ENCODE measurements at regions not wholly inside any gene's neighbourhood (a gene's known extent, or its start where the extent isn't known, plus 50 kb on each side); places are given as distances from the start of the nearest gene placed in this dataset.
"Not testable (repeated sequence)": the region's sequence is repeated elsewhere in the genome, so short reads cannot be mapped to it uniquely, and the experiment has no call there.

- H3K9me3 Mint-ChIP-seq: peaks cover 23% of the 10 kb centered on the region
- ATAC-seq (no peak), DNase-seq (no peak)
- H3K27me3 Mint-ChIP-seq (ENCODE audit: low read depth): no peaks in the 10 kb centered on the region
- no peak overlapping the region for H3K4me3 Mint-ChIP-seq
- H3K36me3 Mint-ChIP-seq (ENCODE audit: insufficient read depth): no peaks in the 10 kb centered on the region
- no peaks in the 10 kb centered on the region for H3K4me1 Mint-ChIP-seq (ENCODE audit: low read depth)
Observed at GRCh38 chr5:30539004-30539634, 654.4 kb upstream of the CDH6 start.

- H3K4me3 Mint-ChIP-seq: no peak overlapping the region
Observed at GRCh38 chr5:30525353-30525752, 668.1 kb upstream of the CDH6 start.

GRCh38 chr5:30524428-30524827 is 669.1 kb upstream of the CDH6 start:
- ATAC-seq: no peak

More at GRCh38 chr5:30525353-30525752, 668.1 kb upstream of the CDH6 start:
- peaks cover 14% of the 10 kb centered on the region for H3K9me3 Mint-ChIP-seq
- no peak for DNase-seq
- H3K36me3 Mint-ChIP-seq (ENCODE audit: insufficient read depth): no peaks in the 10 kb centered on the region
- H3K27me3 Mint-ChIP-seq (ENCODE audit: low read depth): no peaks in the 10 kb centered on the region
- ATAC-seq: no peak
- H3K4me1 Mint-ChIP-seq (ENCODE audit: low read depth): no peaks in the 10 kb centered on the region

GRCh38 chr5:30523061-30523460 is 670.4 kb upstream of the CDH6 start:
- Mint-ChIP-seq H3K27me3 (ENCODE audit: low read depth) (no peaks in the 10 kb centered on the region), H3K4me1 (ENCODE audit: low read depth) (no peaks in the 10 kb centered on the region), H3K9me3 (peaks cover 9% of the 10 kb centered on the region), H3K36me3 (ENCODE audit: insufficient read depth) (no peaks in the 10 kb centered on the region), H3K4me3 (no peak overlapping the region)
- no peak for ATAC-seq
- DNase-seq: no peak

More at GRCh38 chr5:30524428-30524827, 669.1 kb upstream of the CDH6 start:
- Mint-ChIP-seq H3K4me3 (no peak overlapping the region), H3K4me1 (ENCODE audit: low read depth) (no peaks in the 10 kb centered on the region), H3K27me3 (ENCODE audit: low read depth) (no peaks in the 10 kb centered on the region), H3K9me3 (peaks cover 12% of the 10 kb centered on the region), H3K36me3 (ENCODE audit: insufficient read depth) (no peaks in the 10 kb centered on the region)
- no peak for DNase-seq

- Mint-ChIP-seq H3K4me3 (no peak overlapping the region), H3K27me3 (ENCODE audit: low read depth) (no peaks in the 10 kb centered on the region), H3K9me3 (peaks cover 13% of the 10 kb centered on the region), H3K4me1 (ENCODE audit: low read depth) (no peaks in the 10 kb centered on the region), H3K36me3 (ENCODE audit: insufficient read depth) (no peaks in the 10 kb centered on the region)
- ATAC-seq: no peak
- DNase-seq: no peak
Observed at GRCh38 chr5:30505014-30505886, 688.2 kb upstream of the CDH6 start.

- H3K36me3 Mint-ChIP-seq (ENCODE audit: insufficient read depth): no peaks in the 10 kb centered on the region
- H3K27me3 Mint-ChIP-seq (ENCODE audit: low read depth): no peaks in the 10 kb centered on the region
- no peaks in the 10 kb centered on the region for H3K4me1 Mint-ChIP-seq (ENCODE audit: low read depth)
- DNase-seq (no peak), ATAC-seq (no peak)
- H3K4me3 Mint-ChIP-seq: no peak overlapping the region
- peaks cover 13% of the 10 kb centered on the region for H3K9me3 Mint-ChIP-seq
Observed at GRCh38 chr5:30502277-30502676, 691.2 kb upstream of the CDH6 start.

- no peak overlapping the region for H3K4me3 Mint-ChIP-seq
- H3K4me1 Mint-ChIP-seq (ENCODE audit: low read depth): no peaks in the 10 kb centered on the region
- no peaks in the 10 kb centered on the region for H3K27me3 Mint-ChIP-seq (ENCODE audit: low read depth)
- no peak for DNase-seq
- peaks cover 13% of the 10 kb centered on the region for H3K9me3 Mint-ChIP-seq
- H3K36me3 Mint-ChIP-seq (ENCODE audit: insufficient read depth): no peaks in the 10 kb centered on the region
- ATAC-seq: no peak
Observed at GRCh38 chr5:30501065-30501464, 692.4 kb upstream of the CDH6 start.

GRCh38 chr5:30500513-30500912 is 693.0 kb upstream of the CDH6 start:
- no peak overlapping the region for H3K4me3 Mint-ChIP-seq
- ATAC-seq: no peak
- DNase-seq: no peak
- peaks cover 13% of the 10 kb centered on the region for H3K9me3 Mint-ChIP-seq
- no peaks in the 10 kb centered on the region for H3K27me3 Mint-ChIP-seq (ENCODE audit: low read depth)
- H3K4me1 Mint-ChIP-seq (ENCODE audit: low read depth): no peaks in the 10 kb centered on the region
- no peaks in the 10 kb centered on the region for H3K36me3 Mint-ChIP-seq (ENCODE audit: insufficient read depth)

GRCh38 chr5:30499402-30499801 is 694.1 kb upstream of the CDH6 start:
- H3K4me3 Mint-ChIP-seq: no peak overlapping the region
- H3K4me1 Mint-ChIP-seq (ENCODE audit: low read depth): no peaks in the 10 kb centered on the region
- no peaks in the 10 kb centered on the region for H3K27me3 Mint-ChIP-seq (ENCODE audit: low read depth)
- no peaks in the 10 kb centered on the region for H3K36me3 Mint-ChIP-seq (ENCODE audit: insufficient read depth)
- no peak for ATAC-seq
- DNase-seq: no peak
- peaks cover 13% of the 10 kb centered on the region for H3K9me3 Mint-ChIP-seq

GRCh38 chr5:30498972-30499371 is 694.5 kb upstream of the CDH6 start:
- DNase-seq: no peak
- H3K36me3 Mint-ChIP-seq (ENCODE audit: insufficient read depth): no peaks in the 10 kb centered on the region
- H3K9me3 Mint-ChIP-seq: peaks cover 13% of the 10 kb centered on the region
- H3K27me3 Mint-ChIP-seq (ENCODE audit: low read depth): no peaks in the 10 kb centered on the region
- no peaks in the 10 kb centered on the region for H3K4me1 Mint-ChIP-seq (ENCODE audit: low read depth)
- no peak overlapping the region for H3K4me3 Mint-ChIP-seq
- ATAC-seq: no peak

- peaks cover 13% of the 10 kb centered on the region for H3K9me3 Mint-ChIP-seq
Observed at GRCh38 chr5:30498509-30498908, 695.0 kb upstream of the CDH6 start.

GRCh38 chr5:30494113-30494512 is 699.4 kb upstream of the CDH6 start:
- not testable (repeated sequence) for H3K36me3 Mint-ChIP-seq (ENCODE audit: insufficient read depth); DNase-seq; H3K4me1 Mint-ChIP-seq (ENCODE audit: low read depth); H3K9me3 Mint-ChIP-seq; H3K4me3 Mint-ChIP-seq; H3K27me3 Mint-ChIP-seq (ENCODE audit: low read depth); ATAC-seq

More at GRCh38 chr5:30498509-30498908, 695.0 kb upstream of the CDH6 start:
- H3K36me3 Mint-ChIP-seq (ENCODE audit: insufficient read depth); H3K4me1 Mint-ChIP-seq (ENCODE audit: low read depth); H3K4me3 Mint-ChIP-seq; ATAC-seq; H3K27me3 Mint-ChIP-seq (ENCODE audit: low read depth); DNase-seq: not testable (repeated sequence)

GRCh38 chr5:30479104-30479503 is 714.4 kb upstream of the CDH6 start:
- no peaks in the 10 kb centered on the region for H3K36me3 Mint-ChIP-seq (ENCODE audit: insufficient read depth)
- peaks cover 23% of the 10 kb centered on the region for H3K9me3 Mint-ChIP-seq
- no peak overlapping the region for H3K4me3 Mint-ChIP-seq
- DNase-seq (no peak), ATAC-seq (no peak)
- no peaks in the 10 kb centered on the region for H3K27me3 Mint-ChIP-seq (ENCODE audit: low read depth)
- no peaks in the 10 kb centered on the region for H3K4me1 Mint-ChIP-seq (ENCODE audit: low read depth)

- Mint-ChIP-seq H3K27me3 (ENCODE audit: low read depth) (no peaks in the 10 kb centered on the region), H3K4me1 (ENCODE audit: low read depth) (no peaks in the 10 kb centered on the region), H3K9me3 (peaks cover 25% of the 10 kb centered on the region), H3K4me3 (no peak overlapping the region), H3K36me3 (ENCODE audit: insufficient read depth) (no peaks in the 10 kb centered on the region)
- no peak for ATAC-seq
- no peak for DNase-seq
Observed at GRCh38 chr5:30475429-30475828, 718.1 kb upstream of the CDH6 start.

- ATAC-seq: no peak
- no peaks in the 10 kb centered on the region for H3K4me1 Mint-ChIP-seq (ENCODE audit: low read depth)
Observed at GRCh38 chr5:30469691-30470090, 723.8 kb upstream of the CDH6 start.

More at GRCh38 chr5:30469691-30470090, 723.8 kb upstream of the CDH6 start:
- Mint-ChIP-seq H3K36me3 (ENCODE audit: insufficient read depth) (no peaks in the 10 kb centered on the region), H3K4me3 (no peak overlapping the region), H3K27me3 (ENCODE audit: low read depth) (no peaks in the 10 kb centered on the region), H3K9me3 (peaks cover 25% of the 10 kb centered on the region)
- no peak for DNase-seq

All from activated T-cell treated with anti-CD3 and anti-CD28 coated beads, Interleukin-2, amount 50 U/mL, for 4 hours (primary cell).